H9 (cell line): ENCODE measurements at regions not wholly inside any gene's neighbourhood (a gene's known extent, or its start where the extent isn't known, plus 50 kb on each side); places are given as distances from the start of the nearest gene placed in this dataset.

Experiments
- DNase-seq: peaks from one replicate; pipeline ENCODE4 v3.0.0-alpha.2; 2017
- H2AFZ ChIP-seq: one replicate; pipeline ENCODE4 v1.6.1; 2013; ENCODE audit warnings: mild to moderate bottlenecking, low read length, control low read depth, moderate library complexity
- H2AK5ac ChIP-seq: 2 replicates; pipeline ENCODE4 v1.6.1; 2013; ENCODE audit warnings: low read length, control low read depth, mixed read lengths; ENCODE audit not compliant: insufficient read length
- H2BK120ac ChIP-seq: one replicate; pipeline ENCODE4 v1.6.1; 2013; ENCODE audit warnings: low read depth, mild to moderate bottlenecking, low read length, control low read depth, inconsistent platforms; ENCODE audit not compliant: poor library complexity, severe bottlenecking
- H2BK12ac ChIP-seq: 2 replicates; pipeline ENCODE4 v1.6.1; 2013; ENCODE audit warnings: low read length, control low read depth, mixed read lengths, low read depth; ENCODE audit not compliant: insufficient read length
- H2BK15ac ChIP-seq: 2 replicates; pipeline ENCODE4 v1.6.1; 2013; ENCODE audit warnings: low read depth, low read length, control low read depth
- H2BK20ac ChIP-seq: one replicate; pipeline ENCODE4 v1.6.1; 2013; ENCODE audit warnings: low read depth, mild to moderate bottlenecking, low read length, control low read depth, inconsistent platforms; ENCODE audit not compliant: poor library complexity, severe bottlenecking
- H2BK5ac ChIP-seq: 2 replicates; pipeline ENCODE4 v1.6.1; 2013; ENCODE audit warnings: low read length, control low read depth, mixed read lengths; ENCODE audit not compliant: insufficient read length
- H3K14ac ChIP-seq: 2 replicates; pipeline ENCODE4 v1.6.1; 2013; ENCODE audit warnings: low read length, control low read depth; ENCODE audit not compliant: insufficient read depth
- H3K18ac ChIP-seq: 2 replicates; pipeline ENCODE4 v1.6.1; 2013; ENCODE audit warnings: low read depth, mild to moderate bottlenecking, mixed read lengths, low read length, control low read depth; ENCODE audit not compliant: insufficient read length
- H3K23ac ChIP-seq: 2 replicates; pipeline ENCODE4 v1.6.1; 2013; ENCODE audit warnings: low read length, control low read depth, mixed read lengths, low read depth; ENCODE audit not compliant: insufficient read length
- H3K23me2 ChIP-seq: 2 replicates; pipeline ENCODE4 v1.6.1; 2013; ENCODE audit warnings: low read depth, mild to moderate bottlenecking, mixed read lengths, low read length, control low read depth; ENCODE audit not compliant: insufficient read length, poor library complexity, severe bottlenecking
- H3K27ac ChIP-seq: 2 replicates; pipeline ENCODE4 v1.5.1; 2013; ENCODE audit warnings: low read length, control low read depth, mixed read lengths, low read depth; ENCODE audit not compliant: insufficient read length
- H3K27me3 ChIP-seq: 2 replicates; pipeline ENCODE4 v1.6.1; 2013; ENCODE audit warnings: low read length, control low read depth, inconsistent platforms; ENCODE audit not compliant: insufficient read depth
- H3K4ac ChIP-seq: 2 replicates; pipeline ENCODE4 v1.6.1; 2013; ENCODE audit warnings: low read depth, mild to moderate bottlenecking, control low read depth, inconsistent platforms, low read length, moderate library complexity
- H3K4me1 ChIP-seq: 2 replicates; pipeline ENCODE4 v1.6.1; 2013; ENCODE audit warnings: low read length, control low read depth, inconsistent platforms; ENCODE audit not compliant: insufficient read depth
- H3K4me2 ChIP-seq: 2 replicates; pipeline ENCODE4 v1.6.1; 2013; ENCODE audit warnings: low read length, control low read depth, mixed read lengths; ENCODE audit not compliant: insufficient read length, insufficient read depth
- H3K56ac ChIP-seq: 2 replicates; pipeline ENCODE4 v1.6.1; 2013; ENCODE audit warnings: low read depth, mild to moderate bottlenecking, mixed read lengths, low read length, control low read depth; ENCODE audit not compliant: insufficient read length
- H3K79me1 ChIP-seq: 2 replicates; pipeline ENCODE4 v1.6.1; 2013; ENCODE audit warnings: low read depth, mild to moderate bottlenecking, moderate library complexity, low read length, control low read depth, inconsistent platforms; ENCODE audit not compliant: insufficient read depth, poor library complexity, severe bottlenecking
- H3K79me2 ChIP-seq: 2 replicates; pipeline ENCODE4 v1.6.1; 2013; ENCODE audit warnings: low read length, control low read depth, inconsistent platforms; ENCODE audit not compliant: insufficient read depth
- H3K9ac ChIP-seq: 2 replicates; pipeline ENCODE4 v1.6.1; 2013; ENCODE audit warnings: low read length, control low read depth, mixed read lengths; ENCODE audit not compliant: insufficient read length; ENCODE audit errors: extremely low read depth
- H3K9me3 ChIP-seq: one replicate; pipeline ENCODE4 v1.6.1; 2013; ENCODE audit warnings: low read depth, low read length, inconsistent platforms; ENCODE audit not compliant: control insufficient read depth
- H3T11ph ChIP-seq: one replicate; pipeline ENCODE4 v1.6.1; 2013; ENCODE audit warnings: mild to moderate bottlenecking, low read length, control low read depth, inconsistent platforms
- H4K20me1 ChIP-seq: one replicate; pipeline ENCODE4 v1.6.1; 2013; ENCODE audit not compliant: control insufficient read depth, insufficient read length, insufficient read depth
- H4K5ac ChIP-seq: 2 replicates; pipeline ENCODE4 v1.6.1; 2013; ENCODE audit warnings: low read depth, mild to moderate bottlenecking, mixed read lengths, low read length, control low read depth; ENCODE audit not compliant: insufficient read length
- H4K8ac ChIP-seq: replicated peaks from 2 replicates; pipeline ENCODE4 v1.6.1; 2013; ENCODE audit warnings: low read length, control low read depth, mixed read lengths, low read depth; ENCODE audit not compliant: insufficient read length
- H4K91ac ChIP-seq: 2 replicates; pipeline ENCODE4 v1.6.1; 2013; ENCODE audit warnings: low read depth, mild to moderate bottlenecking, moderate library complexity, mixed read lengths, low read length, control low read depth; ENCODE audit not compliant: insufficient read length
- H3K27ac Mint-ChIP-seq, 3 experiments: 2 replicates in 2 of 3; 3 replicates in 1 of 3; pipeline ENCODE4 v1.8.0; 2020 to 2021; ENCODE audit warnings: mixed read lengths in 3 of 3, mild to moderate bottlenecking in 1 of 3, moderate library complexity in 1 of 3
- H3K27me3 Mint-ChIP-seq: 2 replicates; pipeline ENCODE4 v1.8.0; 2021; ENCODE audit warnings: low read depth, mild to moderate bottlenecking, moderate library complexity, mixed read lengths
- H3K36me3 Mint-ChIP-seq, 3 experiments: 2 replicates in 2 of 3; 3 replicates in 1 of 3; pipeline ENCODE4 v1.8.0; 2020 to 2021; ENCODE audit warnings: low read depth in 3 of 3, mixed read lengths in 3 of 3; ENCODE audit not compliant: insufficient read depth in 1 of 3
- H3K4me1 Mint-ChIP-seq, 2 experiments: 2 replicates each; pipeline ENCODE4 v1.8.0; 2020; ENCODE audit warnings: mixed read lengths in 2 of 2
- H3K4me3 Mint-ChIP-seq, 2 experiments: 2 replicates in 1 of 2; 3 replicates in 1 of 2; pipeline ENCODE4 v1.8.0; 2020 to 2021; ENCODE audit warnings: mild to moderate bottlenecking in 2 of 2, mixed read lengths in 2 of 2, moderate library complexity in 1 of 2
- H3K9me3 Mint-ChIP-seq, 2 experiments: 2 replicates in 1 of 2; 3 replicates in 1 of 2; pipeline ENCODE4 v1.8.0; 2020; ENCODE audit warnings: mild to moderate bottlenecking in 2 of 2, mixed read lengths in 2 of 2, moderate library complexity in 1 of 2
- WGBS: extraction: QIAGEN DNeasy Blood & Tissue Kit; methylation state at CpG from one replicate; pipeline ENCODE4 v1.1.7; 2013; ENCODE audit warnings: missing lambda C conversion rate, low lambda C conversion rate, mixed read lengths; ENCODE audit not compliant: insufficient read length; ENCODE audit errors: extremely low coverage; 5-methylcytosine and 5-hydroxymethylcytosine counted together
- TF ChIP-seq, protein P1 (sequence below): fragments of 200-600 bp; sonication (generic); conservative IDR thresholded peaks from 3 replicates; pipeline ENCODE4 v1.8.0; 2021; ENCODE audit warnings: antibody characterized with exemption, mild to moderate bottlenecking

DNA sequence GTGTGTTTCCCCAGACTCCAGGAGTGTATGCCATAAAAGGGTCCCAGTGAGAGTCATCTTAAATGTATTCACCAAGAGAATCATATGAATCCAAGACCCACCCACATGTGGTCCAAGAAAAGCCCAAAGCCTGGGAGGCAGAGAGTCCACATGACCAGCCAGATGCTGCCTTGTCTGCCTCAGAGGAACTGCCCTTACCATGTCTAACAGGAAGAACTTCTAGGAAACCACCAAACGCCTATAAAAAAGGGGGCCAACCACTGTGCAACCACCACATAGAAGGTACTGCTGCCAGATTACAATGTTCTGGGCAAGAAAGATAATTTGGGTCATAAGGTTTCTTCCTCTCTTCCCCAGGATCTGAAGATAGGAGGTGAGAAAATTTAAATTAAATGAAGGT, 129.8 kb upstream of the SLC24A2 start:
- WGBS = no CpG with 5 or more reads among the region's 1 CpG
- no peak for DNase-seq
- Histone ChIP-seq H3K9me3 (no peaks in the 10 kb centered on the region), H3K23ac (no peak overlapping the region), H2BK12ac (no peak overlapping the region), H3K18ac (no peak overlapping the region), H2AK5ac (no peak overlapping the region), H4K5ac (no peak overlapping the region), H2BK5ac (no peak overlapping the region), H3T11ph (no peak overlapping the region), H4K91ac (no peak overlapping the region), H3K79me2 (no peaks in the 10 kb centered on the region), H3K79me1 (no peaks in the 10 kb centered on the region), H2BK20ac (no peak overlapping the region), H4K8ac (no peak overlapping the region), H3K4ac (no peak overlapping the region), H4K20me1 (no peaks in the 10 kb centered on the region), H3K4me2 (no peak overlapping the region), H3K9ac (no peak overlapping the region), H3K27ac (no peak overlapping the region), H3K27me3 (no peaks in the 10 kb centered on the region), H3K14ac (no peak overlapping the region), H3K56ac (no peak overlapping the region), H2BK120ac (no peak overlapping the region), H2AFZ (no peak overlapping the region), H2BK15ac (no peak overlapping the region), H3K4me1 (no peaks in the 10 kb centered on the region), H3K23me2 (no peaks in the 10 kb centered on the region)
- no peaks in the 10 kb centered on the region for H3K9me3 Mint-ChIP-seq
- no peak overlapping the region for H3K4me3 Mint-ChIP-seq
- H3K36me3 Mint-ChIP-seq = no peaks in the 10 kb centered on the region
- no peak overlapping the region for H3K27ac Mint-ChIP-seq
- peaks cover 17 to 21% of the 10 kb centered on the region in 2 experiments for H3K4me1 Mint-ChIP-seq
- TF ChIP-seq, protein P1, sequence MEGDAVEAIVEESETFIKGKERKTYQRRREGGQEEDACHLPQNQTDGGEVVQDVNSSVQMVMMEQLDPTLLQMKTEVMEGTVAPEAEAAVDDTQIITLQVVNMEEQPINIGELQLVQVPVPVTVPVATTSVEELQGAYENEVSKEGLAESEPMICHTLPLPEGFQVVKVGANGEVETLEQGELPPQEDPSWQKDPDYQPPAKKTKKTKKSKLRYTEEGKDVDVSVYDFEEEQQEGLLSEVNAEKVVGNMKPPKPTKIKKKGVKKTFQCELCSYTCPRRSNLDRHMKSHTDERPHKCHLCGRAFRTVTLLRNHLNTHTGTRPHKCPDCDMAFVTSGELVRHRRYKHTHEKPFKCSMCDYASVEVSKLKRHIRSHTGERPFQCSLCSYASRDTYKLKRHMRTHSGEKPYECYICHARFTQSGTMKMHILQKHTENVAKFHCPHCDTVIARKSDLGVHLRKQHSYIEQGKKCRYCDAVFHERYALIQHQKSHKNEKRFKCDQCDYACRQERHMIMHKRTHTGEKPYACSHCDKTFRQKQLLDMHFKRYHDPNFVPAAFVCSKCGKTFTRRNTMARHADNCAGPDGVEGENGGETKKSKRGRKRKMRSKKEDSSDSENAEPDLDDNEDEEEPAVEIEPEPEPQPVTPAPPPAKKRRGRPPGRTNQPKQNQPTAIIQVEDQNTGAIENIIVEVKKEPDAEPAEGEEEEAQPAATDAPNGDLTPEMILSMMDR = no peak
- no peaks in the 10 kb centered on the region for H3K27me3 Mint-ChIP-seq
